ENCODE measurements at regions not wholly inside any gene's neighbourhood (a gene's known extent, or its start where the extent isn't known, plus 50 kb on each side); places are given as distances from the start of the nearest gene placed in this dataset.

DNA sequence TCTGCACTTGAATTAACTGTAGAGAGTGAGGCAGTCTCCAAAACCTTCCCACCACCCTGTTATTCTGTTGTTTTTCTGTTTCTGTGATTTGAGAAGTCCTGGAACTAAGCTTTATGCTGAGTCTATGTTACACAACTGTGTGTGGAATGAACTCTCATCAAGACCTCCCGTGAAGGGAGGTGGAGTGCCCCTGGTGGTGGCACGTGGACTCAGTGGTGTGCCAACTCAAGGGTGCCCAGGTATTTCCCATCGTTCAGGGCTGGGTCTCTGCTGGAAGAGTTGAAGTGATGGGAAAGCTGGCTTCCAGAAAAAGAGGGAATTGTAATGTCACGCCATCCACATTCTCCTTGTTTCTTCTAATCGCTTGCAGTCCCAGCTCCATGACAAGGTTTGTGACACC lies 374.2 kb downstream of the SMOC2 start:
- TF ChIP-seq, protein P1, sequence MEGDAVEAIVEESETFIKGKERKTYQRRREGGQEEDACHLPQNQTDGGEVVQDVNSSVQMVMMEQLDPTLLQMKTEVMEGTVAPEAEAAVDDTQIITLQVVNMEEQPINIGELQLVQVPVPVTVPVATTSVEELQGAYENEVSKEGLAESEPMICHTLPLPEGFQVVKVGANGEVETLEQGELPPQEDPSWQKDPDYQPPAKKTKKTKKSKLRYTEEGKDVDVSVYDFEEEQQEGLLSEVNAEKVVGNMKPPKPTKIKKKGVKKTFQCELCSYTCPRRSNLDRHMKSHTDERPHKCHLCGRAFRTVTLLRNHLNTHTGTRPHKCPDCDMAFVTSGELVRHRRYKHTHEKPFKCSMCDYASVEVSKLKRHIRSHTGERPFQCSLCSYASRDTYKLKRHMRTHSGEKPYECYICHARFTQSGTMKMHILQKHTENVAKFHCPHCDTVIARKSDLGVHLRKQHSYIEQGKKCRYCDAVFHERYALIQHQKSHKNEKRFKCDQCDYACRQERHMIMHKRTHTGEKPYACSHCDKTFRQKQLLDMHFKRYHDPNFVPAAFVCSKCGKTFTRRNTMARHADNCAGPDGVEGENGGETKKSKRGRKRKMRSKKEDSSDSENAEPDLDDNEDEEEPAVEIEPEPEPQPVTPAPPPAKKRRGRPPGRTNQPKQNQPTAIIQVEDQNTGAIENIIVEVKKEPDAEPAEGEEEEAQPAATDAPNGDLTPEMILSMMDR (conservative IDR thresholded peaks at IDR 0.05 in 1 of 2, IDR thresholded peaks at IDR 0.05 in 1 of 2; ENCODE audit: extremely low read depth in 1 of 2, insufficient read depth in 1 of 2, low read depth in 1 of 2, low read length in 2 of 2), result no peak
- TF ChIP-seq EZH2 (IDR thresholded peaks at IDR 0.05; ENCODE audit: borderline replicate concordance, low read length), result no peak

Data from mammary epithelial cell (primary cell).